HepG2 (cell line): ENCODE measurements at regions not wholly inside any gene's neighbourhood (a gene's known extent, or its start where the extent isn't known, plus 50 kb on each side); places are given as distances from the start of the nearest gene placed in this dataset.

ENCODE experiments used
- ATAC-seq: fragments of 200-7000 bp; cut with Tn5 transposase; 3 replicates; pipeline ENCODE4 v1.9.1; 2020; ENCODE audit warnings: mild to moderate bottlenecking, moderate library complexity
- BruUV-seq: library from RNA; stranded (reverse); fragments of 400-500 nt; replicated peaks from 2 replicates; lab custom pipeline; 2021; lab: Mats Ljungman, UMichigan
- CTCF ChIA-PET: fragments of 300-600 bp; formaldehyde crosslinking; extraction: SDS; loops from one replicate; lab custom pipeline; 2021; ENCODE audit warnings: low total read pairs, inconsistent platforms, low intra/inter-chr PET ratio; lab: Yijun Ruan, JAX
- POLR2A ChIA-PET: fragments of 350-600 bp; sonication (Branson Sonifier 250); formaldehyde crosslinking; loops from one replicate; lab custom pipeline; 2020; ENCODE audit warnings: antibody characterized with exemption, inconsistent platforms; lab: Yijun Ruan, JAX
- DNase-seq: peaks from one replicate; pipeline ENCODE4 v3.0.0-alpha.2; 2015; ENCODE audit warnings: low spot score
- FAIRE-seq: peaks from 3 replicates; lab custom pipeline; 2011; peaks lifted over from hg19 to GRCh38; lab: Jason Lieb, UNC
- H2AFZ ChIP-seq: one replicate; pipeline ENCODE4 v1.6.1; 2011; ENCODE audit warnings: low read length, inconsistent platforms
- H3K27ac ChIP-seq: fragments of 300-600 bp; 3 replicates; pipeline ENCODE4 v1.8.0; 2011; ENCODE audit warnings: mixed run types, mild to moderate bottlenecking, mixed read lengths, low read length, inconsistent platforms; ENCODE audit not compliant: insufficient read depth; ENCODE audit errors: extremely low read length
- H3K27me3 ChIP-seq, 2 experiments: fragments of 200-600 bp in 1 of 2; 2 replicates in 1 of 2; 3 replicates in 1 of 2; pipeline versions ENCODE4 v1.6.0 to v1.8.0; 2011; ENCODE audit warnings: low read length in 2 of 2, mild to moderate bottlenecking in 2 of 2, moderate library complexity in 2 of 2, inconsistent platforms in 1 of 2; ENCODE audit not compliant: insufficient read depth in 2 of 2, control insufficient read depth in 1 of 2
- H3K36me3 ChIP-seq, 2 experiments: fragments of 200-600 bp in 1 of 2; replicated peaks in 1 of 2; 2 replicates in 1 of 2; 3 replicates in 1 of 2; pipeline versions ENCODE4 v1.5.1 to v1.8.0; 2011; ENCODE audit warnings: low read length in 2 of 2, inconsistent platforms in 1 of 2; ENCODE audit not compliant: insufficient read depth in 2 of 2, control insufficient read depth in 1 of 2
- H3K4me1 ChIP-seq: 2 replicates; pipeline ENCODE4 v1.5.1; 2012; ENCODE audit warnings: low read length, inconsistent platforms; ENCODE audit not compliant: insufficient read depth
- H3K4me2 ChIP-seq: 2 replicates; pipeline ENCODE4 v1.6.0; 2011; ENCODE audit warnings: low read depth, low read length, inconsistent platforms
- H3K4me3 ChIP-seq, 3 experiments: fragments of 200-600 bp in 1 of 3; sonication (generic), shearing (Covaris generic) in 1 of 3; replicated peaks in 1 of 3; 2 replicates each; pipeline ENCODE4 v1.5.1; 2011 to 2016; ENCODE audit warnings: low read length in 3 of 3, inconsistent platforms in 2 of 3, low read depth in 2 of 3, mild to moderate bottlenecking in 2 of 3, control low read depth in 1 of 3, mixed read lengths in 1 of 3; ENCODE audit not compliant: insufficient read depth in 1 of 3
- H3K79me2 ChIP-seq: one replicate; pipeline ENCODE4 v1.6.1; 2011; ENCODE audit warnings: low read length, inconsistent platforms; ENCODE audit not compliant: insufficient read depth
- H3K9ac ChIP-seq: 2 replicates; pipeline ENCODE4 v1.6.0; 2011; ENCODE audit warnings: mild to moderate bottlenecking, low read depth, low read length, inconsistent platforms; ENCODE audit not compliant: insufficient read depth
- H3K9me3 ChIP-seq: 2 replicates; pipeline ENCODE4 v1.5.1; 2012; ENCODE audit warnings: mild to moderate bottlenecking, low read length
- H4K20me1 ChIP-seq: 2 replicates; pipeline ENCODE4 v1.6.0; 2011; ENCODE audit warnings: inconsistent platforms, mild to moderate bottlenecking, low read length, moderate library complexity; ENCODE audit not compliant: insufficient read depth
- MAFF ChIP-seq: IDR thresholded peaks from 2 replicates; pipeline ENCODE4 v1.6.1; 2011; ENCODE audit warnings: low read depth, low read length, improper control_type of control experiment
- MAFK ChIP-seq, 2 experiments: IDR thresholded peaks in 1 of 2; conservative IDR thresholded peaks in 1 of 2; 2 replicates each; pipeline ENCODE4 v1.6.1; 2011; ENCODE audit warnings: improper control_type of control experiment in 2 of 2, low read length in 2 of 2
- PRDM10 ChIP-seq: sonication (generic); formaldehyde crosslinking; IDR thresholded peaks from 2 replicates; pipeline ENCODE4 v1.4.0; 2020; ENCODE audit warnings: low read depth, missing genetic modification reagents
- RXRB ChIP-seq: IDR thresholded peaks from 2 replicates; pipeline ENCODE4 v1.6.1; 2016; ENCODE audit warnings: borderline replicate concordance, missing genetic modification reagents, missing compliant biosample characterization
- ZBTB20 ChIP-seq: sonication (generic); formaldehyde crosslinking; IDR thresholded peaks from 2 replicates; pipeline ENCODE4 v1.8.1; 2023; ENCODE audit warnings: missing genetic modification reagents, low read depth, mild to moderate bottlenecking, borderline replicate concordance
- ZNF639 ChIP-seq: conservative IDR thresholded peaks from 2 replicates; pipeline ENCODE4 v1.6.1; 2018; ENCODE audit warnings: missing genetic modification reagents
- WGBS: methylation state at CpG from one replicate; pipeline ENCODE4 v1.1.6; 2017; ENCODE audit warnings: low lambda C conversion rate; 5-methylcytosine and 5-hydroxymethylcytosine counted together
- in situ Hi-C: cut with HindIII; loops from 2 replicates; pipeline ENCODE4 v1.10.0; 2017; ENCODE audit warnings: low pct_unique_long_range_greater_than_20kb; ENCODE audit not compliant: extremely low pct_ligation_motif_present
- intact Hi-C: fragments of 100-400 bp; cut with micrococcal nuclease; formaldehyde crosslinking; loops from one replicate; pipeline ENCODE4 v1.10.0; 2022; ENCODE audit not compliant: unreplicated experiment

- no peaks in the 10 kb centered on the region for H4K20me1 ChIP-seq
- H3K9ac ChIP-seq: no peak overlapping the region
- H3K27me3 ChIP-seq: no peaks in the 10 kb centered on the region
- H2AFZ ChIP-seq: no peak overlapping the region
- H3K4me3 ChIP-seq: no peak overlapping the region
- no peaks in the 10 kb centered on the region for H3K9me3 ChIP-seq
- in situ Hi-C loops: no loop called here
- no peaks in the 10 kb centered on the region for H3K36me3 ChIP-seq
- no peak overlapping the region for H3K4me2 ChIP-seq
- BruUV-seq: no TSS peak
- no peak overlapping the region for H3K27ac ChIP-seq
- CTCF ChIA-PET: no interaction called here
- ATAC-seq (no peak), FAIRE-seq (no peak)
- no peaks in the 10 kb centered on the region for H3K4me1 ChIP-seq
- WGBS: 0% methylated on average over 2 of the region's 2 CpGs
- peak; percentile 89 to 94 for TF ChIP-seq MAFK (conservative IDR thresholded peaks at IDR 0.05 in 1 of 2, IDR thresholded peaks at IDR 0.05 in 1 of 2; ENCODE audit: low read length in 2 of 2)
- peak; percentile 91 for TF ChIP-seq MAFF
- no peak for TF ChIP-seq RXRB (CRISPR knock-in tag)
- TF ChIP-seq ZNF639 (CRISPR knock-in tag): no peak
- TF ChIP-seq, all 625 proteins: peak for 2
- POLR2A ChIA-PET: no interaction called here
- intact Hi-C loops: no loop called here
- no peak for DNase-seq
- no peaks in the 10 kb centered on the region for H3K79me2 ChIP-seq
Measured at GRCh38 chr6:67328269-67328668, 1306.8 kb upstream of the ADGRB3 start.

GRCh38 chr6:67300430-67301040 is 1334.5 kb upstream of the ADGRB3 start:
- H3K79me2 ChIP-seq: no peaks in the 10 kb centered on the region
- BruUV-seq: no TSS peak
- no peaks in the 10 kb centered on the region for H3K9me3 ChIP-seq
- no peak for FAIRE-seq
- no peak for ATAC-seq
- 16% methylated on average over 8 of the region's 12 CpGs for WGBS
- no peaks in the 10 kb centered on the region for H4K20me1 ChIP-seq
- H3K36me3 ChIP-seq: no peaks in the 10 kb centered on the region
- H3K9ac ChIP-seq: no peak overlapping the region
- CTCF ChIA-PET: no interaction called here
- no peak overlapping the region for H3K27ac ChIP-seq
- no peaks in the 10 kb centered on the region for H3K27me3 ChIP-seq
- no peaks in the 10 kb centered on the region for H3K4me1 ChIP-seq
- TF ChIP-seq PRDM10 (CRISPR knock-in tag) (peak; percentile 58; the same call in 1 of the 2 replicates), ZBTB20 (no peak)
- TF ChIP-seq, all 625 proteins: peak for 1
- H2AFZ ChIP-seq: no peak overlapping the region
- POLR2A ChIA-PET: no interaction called here
- H3K4me3 ChIP-seq: no peak overlapping the region
- DNase-seq: no peak
- in situ Hi-C loops (no loop called here), intact Hi-C loops (no loop called here)
- H3K4me2 ChIP-seq: no peak overlapping the region
